GM12874 (cell line): ENCODE measurements at regions not wholly inside any gene's neighbourhood (a gene's known extent, or its start where the extent isn't known, plus 50 kb on each side); places are given as distances from the start of the nearest gene placed in this dataset.

Experiments
- CTCF ChIP-seq: IDR thresholded peaks from 2 replicates; pipeline ENCODE4 v1.5.1; 2011; ENCODE audit warnings: low read depth, mild to moderate bottlenecking, control low read depth, low read length, moderate library complexity; ENCODE audit not compliant: insufficient read depth

GRCh38 chr12:105742567-105742874 lies 396.2 kb downstream of the NUAK1 start:
- TF ChIP-seq CTCF: no peak

- no peak for TF ChIP-seq CTCF
Measured at GRCh38 chr12:105744371-105745058, 394.2 kb downstream of the NUAK1 start.

GRCh38 chr12:105745811-105746210 lies 392.9 kb downstream of the NUAK1 start:
- TF ChIP-seq CTCF: no peak

GRCh38 chr12:105748806-105749600 lies 389.8 kb downstream of the NUAK1 start:
- TF ChIP-seq CTCF: no peak

- TF ChIP-seq CTCF: no peak
Measured at GRCh38 chr12:105750096-105750495, 388.7 kb downstream of the NUAK1 start.

GRCh38 chr12:105754313-105754712 lies 384.4 kb downstream of the NUAK1 start:
- no peak for TF ChIP-seq CTCF

- no peak for TF ChIP-seq CTCF
Measured at GRCh38 chr12:105756961-105757360, 381.8 kb downstream of the NUAK1 start.
